VCaP (cell line): ENCODE measurements at regions not wholly inside any gene's neighbourhood (a gene's known extent, or its start where the extent isn't known, plus 50 kb on each side); places are given as distances from the start of the nearest gene placed in this dataset.

Source experiments
- H3K27ac ChIP-seq: fragments of 450-650 bp; 2 replicates; pipeline ENCODE4 v1.5.1; 2017
- TF ChIP-seq, protein P1 (sequence below): fragments of 450-650 bp; conservative IDR thresholded peaks from 2 replicates; pipeline ENCODE4 v1.5.1; 2017; ENCODE audit warnings: mild to moderate bottlenecking, moderate library complexity

DNA sequence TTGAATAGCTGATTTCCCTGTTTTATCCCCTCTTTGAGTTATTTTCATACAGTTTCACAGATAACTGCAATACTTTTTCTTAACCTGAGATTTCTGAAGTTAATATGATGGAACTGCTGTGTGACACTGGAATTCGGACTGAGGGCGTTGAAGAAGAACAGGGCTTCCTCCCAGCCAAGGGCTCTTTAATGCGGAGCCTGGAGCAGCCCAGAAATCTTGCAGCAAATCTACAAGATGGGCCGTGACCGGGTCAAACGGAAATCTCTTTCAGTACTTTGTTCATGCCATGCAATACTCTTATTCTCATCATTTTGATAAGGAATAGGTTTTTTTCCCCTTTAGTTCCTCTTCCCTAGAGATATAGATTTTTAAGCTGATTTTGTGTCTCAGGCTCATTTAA, 236.8 kb upstream of the IRX4 start:
- TF ChIP-seq, protein P1, sequence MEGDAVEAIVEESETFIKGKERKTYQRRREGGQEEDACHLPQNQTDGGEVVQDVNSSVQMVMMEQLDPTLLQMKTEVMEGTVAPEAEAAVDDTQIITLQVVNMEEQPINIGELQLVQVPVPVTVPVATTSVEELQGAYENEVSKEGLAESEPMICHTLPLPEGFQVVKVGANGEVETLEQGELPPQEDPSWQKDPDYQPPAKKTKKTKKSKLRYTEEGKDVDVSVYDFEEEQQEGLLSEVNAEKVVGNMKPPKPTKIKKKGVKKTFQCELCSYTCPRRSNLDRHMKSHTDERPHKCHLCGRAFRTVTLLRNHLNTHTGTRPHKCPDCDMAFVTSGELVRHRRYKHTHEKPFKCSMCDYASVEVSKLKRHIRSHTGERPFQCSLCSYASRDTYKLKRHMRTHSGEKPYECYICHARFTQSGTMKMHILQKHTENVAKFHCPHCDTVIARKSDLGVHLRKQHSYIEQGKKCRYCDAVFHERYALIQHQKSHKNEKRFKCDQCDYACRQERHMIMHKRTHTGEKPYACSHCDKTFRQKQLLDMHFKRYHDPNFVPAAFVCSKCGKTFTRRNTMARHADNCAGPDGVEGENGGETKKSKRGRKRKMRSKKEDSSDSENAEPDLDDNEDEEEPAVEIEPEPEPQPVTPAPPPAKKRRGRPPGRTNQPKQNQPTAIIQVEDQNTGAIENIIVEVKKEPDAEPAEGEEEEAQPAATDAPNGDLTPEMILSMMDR = no peak
- H3K27ac ChIP-seq = no peak overlapping the region

DNA sequence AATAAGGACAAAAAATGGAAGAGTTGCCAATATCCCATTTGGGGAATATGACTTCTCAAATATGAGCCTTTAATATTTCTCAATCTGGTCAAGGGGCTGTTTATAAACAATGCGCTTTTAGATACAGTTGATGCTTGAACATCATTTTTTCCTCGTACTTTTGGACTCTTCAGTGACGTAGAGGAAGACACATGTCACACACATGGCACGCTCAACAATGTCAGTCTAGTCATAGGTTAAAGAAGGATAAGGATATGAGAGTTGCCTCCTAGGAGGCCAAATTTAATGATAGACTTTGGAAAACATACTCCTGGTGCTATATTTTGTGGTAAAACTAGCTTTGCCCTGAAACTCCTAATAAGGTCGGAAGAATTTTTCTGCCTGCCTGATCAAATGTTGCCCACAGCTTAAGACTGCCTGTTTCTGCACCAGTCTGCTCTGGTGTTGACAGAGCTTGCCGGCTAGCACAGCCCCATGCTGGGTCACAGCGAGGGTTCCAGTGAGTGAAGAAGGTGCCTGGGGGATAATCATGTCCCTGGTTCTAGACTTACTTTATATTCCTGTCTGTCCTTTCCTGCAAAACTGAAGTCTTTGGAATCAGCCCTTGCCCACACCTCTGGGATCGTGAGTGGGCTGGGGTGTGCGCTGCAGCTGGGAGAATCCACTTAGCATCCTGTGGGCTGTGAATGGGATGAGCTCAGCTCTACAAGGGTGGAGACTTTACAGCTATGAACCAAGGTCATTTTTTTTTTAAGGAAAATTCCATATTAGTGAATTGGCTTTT, 230.8 kb upstream of the IRX4 start:
- no peak overlapping the region for H3K27ac ChIP-seq
- TF ChIP-seq, protein P1 = no peak

DNA sequence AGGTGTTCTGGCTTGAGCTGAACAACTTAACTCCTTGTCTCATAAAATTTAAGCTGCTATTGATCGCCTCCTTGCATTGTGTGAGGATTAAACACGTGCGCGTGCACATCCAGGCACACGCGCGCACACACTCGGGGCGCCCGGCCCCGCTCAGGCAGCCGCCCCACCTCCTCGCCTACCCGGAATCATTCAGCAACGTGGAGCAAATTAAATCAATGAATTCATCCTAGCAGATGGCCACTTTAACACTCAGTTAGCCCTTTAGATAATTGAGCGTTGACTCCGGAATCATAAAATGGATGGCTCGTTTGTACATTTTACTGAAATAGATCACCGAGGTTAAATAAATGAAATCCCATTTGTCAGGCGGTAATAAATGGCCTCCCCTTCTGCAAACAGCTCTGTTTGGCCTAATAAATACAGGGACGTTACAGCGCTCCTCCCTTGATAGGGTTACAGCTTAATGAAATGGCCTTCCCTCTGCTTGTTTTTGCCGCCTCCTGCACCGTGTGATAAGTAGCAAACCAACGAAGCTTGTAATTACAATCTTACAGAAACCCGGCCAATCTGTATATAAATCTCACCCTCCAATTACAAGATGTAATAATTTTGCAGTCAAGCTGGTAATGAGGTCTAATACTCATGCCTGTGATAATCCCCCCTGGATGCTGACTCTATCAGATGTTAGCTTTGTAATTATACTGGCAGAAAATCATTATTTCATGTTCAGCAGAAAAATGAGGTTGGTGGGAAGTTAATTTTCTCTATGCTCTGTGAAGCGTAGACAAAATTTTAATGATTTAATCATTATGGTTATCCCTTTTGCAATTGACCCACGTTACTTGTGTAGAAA, 229.7 kb upstream of the IRX4 start:
- no peak overlapping the region for H3K27ac ChIP-seq
- TF ChIP-seq, protein P1 = no peak

DNA sequence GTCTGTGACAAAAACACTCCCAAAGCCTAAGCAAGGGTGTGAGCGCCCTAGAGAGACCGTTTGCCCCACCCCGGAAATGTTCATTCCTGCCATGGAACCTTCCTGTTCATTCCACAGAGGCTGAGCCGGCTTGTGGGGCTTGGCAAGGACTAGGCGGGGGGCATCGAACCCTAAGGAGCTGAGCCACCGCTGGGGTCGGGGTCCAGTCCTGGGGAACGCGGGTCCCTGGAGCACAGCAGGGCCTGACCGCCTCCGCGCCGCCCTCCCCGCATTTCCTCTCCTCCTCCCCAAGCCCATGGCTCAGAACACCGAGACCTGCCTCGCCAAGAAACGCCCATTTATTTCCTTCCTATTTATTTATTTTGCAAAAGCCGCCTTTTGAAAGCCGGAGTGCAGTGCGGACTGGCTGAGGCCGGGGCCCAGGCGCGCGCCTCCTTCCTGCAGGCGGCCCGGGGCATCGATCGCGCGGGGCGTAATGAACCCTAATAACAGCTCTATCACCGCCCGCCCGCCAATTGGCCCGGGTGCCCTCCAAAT, 228.9 kb upstream of the IRX4 start:
- no peak overlapping the region for H3K27ac ChIP-seq
- TF ChIP-seq, protein P1 = no peak

DNA sequence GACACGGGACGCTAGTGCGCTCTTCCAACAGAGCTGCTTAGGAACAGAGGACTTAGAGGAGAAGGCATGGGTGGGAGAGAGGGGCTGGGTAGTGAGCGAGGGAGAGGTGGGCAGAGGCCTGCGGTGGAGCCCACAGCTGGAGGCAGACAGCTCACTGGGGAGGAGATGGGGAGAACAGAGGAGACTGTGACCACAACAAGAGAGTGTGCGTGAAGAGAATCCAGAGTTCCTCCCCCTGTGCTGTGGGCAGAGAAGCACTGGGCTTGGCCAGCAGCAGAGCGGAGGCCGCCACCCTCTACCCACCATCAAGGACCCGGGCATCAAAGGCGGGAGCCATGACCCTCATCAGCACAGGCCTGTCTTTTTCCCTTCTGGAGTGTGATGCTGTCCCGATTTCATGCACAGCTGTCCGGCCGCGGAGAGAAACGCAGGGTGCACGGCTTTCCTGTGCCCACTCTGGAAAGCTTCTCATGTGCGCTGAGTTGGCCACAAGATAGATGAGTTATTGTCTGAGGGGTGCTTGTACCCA, 228.3 kb upstream of the IRX4 start:
- TF ChIP-seq, protein P1 = no peak
- no peak overlapping the region for H3K27ac ChIP-seq

DNA sequence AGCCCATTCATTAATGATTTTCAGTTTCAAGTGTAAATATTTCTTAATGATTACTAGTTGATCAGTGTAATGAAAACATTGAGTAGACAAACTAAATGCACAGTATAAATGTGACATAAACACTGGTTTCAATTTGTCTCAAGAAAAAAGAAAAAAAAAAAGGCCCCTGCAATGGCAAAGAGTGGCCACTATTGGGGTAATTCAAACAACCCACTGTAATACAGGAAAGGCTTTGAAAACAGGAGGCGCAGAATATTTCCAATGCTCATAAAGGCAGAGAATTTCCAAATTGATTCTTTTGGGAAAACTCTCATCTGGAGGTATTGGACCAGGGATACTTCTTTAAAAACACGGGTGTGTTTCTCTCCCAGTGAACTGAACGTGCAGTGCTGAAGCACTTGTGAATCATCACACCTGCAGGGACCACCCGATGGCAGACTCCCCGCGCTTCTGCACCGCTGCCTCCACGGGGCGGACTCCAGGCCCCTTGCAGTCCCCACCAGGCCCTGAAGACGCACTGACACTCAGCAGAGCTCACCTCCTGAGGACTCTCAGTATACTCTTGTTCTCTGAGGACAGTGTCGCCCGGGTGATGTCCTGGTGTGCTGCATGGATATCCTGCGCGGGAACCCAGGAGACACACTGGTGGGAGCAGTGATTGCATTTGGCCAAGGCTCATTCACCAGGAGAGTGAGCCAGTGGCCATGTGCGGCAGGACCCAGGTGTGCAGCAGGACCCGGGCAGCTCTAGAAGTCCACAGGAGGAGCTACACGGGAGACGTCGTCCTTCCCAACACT, 227.6 kb upstream of the IRX4 start:
- TF ChIP-seq, protein P1 = no peak
- no peak overlapping the region for H3K27ac ChIP-seq
